HT1080 (cell line): ENCODE measurements at regions not wholly inside any gene's neighbourhood (a gene's known extent, or its start where the extent isn't known, plus 50 kb on each side); places are given as distances from the start of the nearest gene placed in this dataset.
"Not testable (repeated sequence)": the region's sequence is repeated elsewhere in the genome, so short reads cannot be mapped to it uniquely, and the experiment has no call there.

Experiments used
- DNase-seq: peaks from one replicate; pipeline ENCODE4 v3.0.0-alpha.2; 2015; ENCODE audit warnings: low read depth

DNA sequence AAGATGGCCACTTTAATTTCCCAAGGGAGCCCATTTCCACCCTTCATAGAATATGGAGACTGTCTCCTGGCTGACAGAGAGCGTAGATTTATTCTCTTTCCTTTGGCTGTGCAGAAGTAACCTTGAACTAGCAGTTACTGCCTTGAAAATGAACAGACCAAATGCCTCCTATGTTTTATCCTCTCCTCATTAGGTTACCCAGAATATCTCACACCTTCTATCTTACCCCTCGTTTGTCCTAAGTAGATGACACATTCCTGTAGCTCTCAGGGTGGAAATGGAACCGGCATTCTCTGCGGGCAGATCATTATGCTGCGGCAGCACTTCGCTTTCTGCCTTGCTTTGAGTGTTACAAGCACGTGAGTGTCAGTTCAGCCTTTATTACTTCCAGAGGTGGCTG, 336.5 kb downstream of the DCDC2C start:
- no peak for DNase-seq

DNA sequence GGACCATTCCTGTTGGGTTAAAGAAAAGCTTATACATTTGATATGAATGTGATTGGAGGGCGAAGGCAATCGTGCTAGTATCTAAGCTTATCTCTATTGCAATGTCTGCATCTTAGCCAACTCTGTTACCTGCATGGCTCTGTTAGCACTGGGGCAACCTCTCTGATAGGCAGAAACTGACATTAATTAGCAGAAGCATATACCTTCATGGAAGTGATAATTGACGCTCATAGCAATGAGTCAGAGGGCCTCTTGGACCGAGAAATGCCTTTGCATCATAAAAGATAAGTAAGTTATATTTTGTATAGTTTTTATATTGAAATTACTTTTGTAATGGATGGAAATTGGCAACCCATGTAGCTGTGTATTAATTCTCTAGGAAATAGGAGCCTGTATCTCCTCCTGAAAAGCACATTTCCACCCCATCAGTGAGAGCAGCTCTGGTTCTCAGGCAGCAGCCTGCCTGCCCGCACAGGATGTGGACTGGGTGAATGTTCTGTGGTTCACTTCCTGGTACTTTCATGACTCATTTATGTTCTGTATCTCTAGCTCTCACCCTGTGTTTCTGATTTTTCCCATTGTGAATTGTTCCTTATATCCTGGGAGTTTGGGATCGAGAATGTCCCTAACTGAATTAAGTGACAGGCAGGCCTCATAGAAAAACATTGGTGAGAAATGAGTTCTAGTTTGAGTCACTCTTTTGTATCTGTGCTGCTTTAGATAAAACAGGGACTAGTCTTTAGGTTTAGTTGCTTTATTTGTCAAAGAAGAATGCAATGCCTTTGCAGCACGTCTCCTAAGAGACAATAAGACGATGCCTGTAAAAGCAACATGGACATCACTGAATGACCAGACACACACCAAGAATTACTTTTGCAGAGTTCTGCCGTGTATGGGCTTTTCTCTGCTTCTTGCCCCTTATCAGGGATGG, 344.9 kb downstream of the DCDC2C start:
- peak; percentile 96 for DNase-seq

DNA sequence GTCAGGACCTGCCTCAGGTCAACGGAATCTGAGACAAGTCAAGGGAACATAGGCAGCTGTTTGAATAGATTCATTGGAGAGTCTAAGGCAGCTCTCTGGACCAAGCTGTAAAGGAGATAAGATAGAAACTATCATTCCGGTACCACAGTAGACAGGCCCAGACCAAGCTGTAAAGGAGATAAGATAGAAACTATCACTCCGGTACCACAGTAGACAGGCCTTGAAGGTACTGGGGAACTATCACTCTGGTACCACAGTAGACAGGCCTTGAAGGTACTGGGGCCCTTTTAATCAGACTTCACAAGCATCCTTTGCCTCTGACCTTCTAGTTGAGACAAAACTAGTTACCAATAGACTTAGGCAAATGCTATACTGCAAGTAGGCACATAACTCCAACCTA, 346.1 kb downstream of the DCDC2C start:
- DNase-seq: no peak

DNA sequence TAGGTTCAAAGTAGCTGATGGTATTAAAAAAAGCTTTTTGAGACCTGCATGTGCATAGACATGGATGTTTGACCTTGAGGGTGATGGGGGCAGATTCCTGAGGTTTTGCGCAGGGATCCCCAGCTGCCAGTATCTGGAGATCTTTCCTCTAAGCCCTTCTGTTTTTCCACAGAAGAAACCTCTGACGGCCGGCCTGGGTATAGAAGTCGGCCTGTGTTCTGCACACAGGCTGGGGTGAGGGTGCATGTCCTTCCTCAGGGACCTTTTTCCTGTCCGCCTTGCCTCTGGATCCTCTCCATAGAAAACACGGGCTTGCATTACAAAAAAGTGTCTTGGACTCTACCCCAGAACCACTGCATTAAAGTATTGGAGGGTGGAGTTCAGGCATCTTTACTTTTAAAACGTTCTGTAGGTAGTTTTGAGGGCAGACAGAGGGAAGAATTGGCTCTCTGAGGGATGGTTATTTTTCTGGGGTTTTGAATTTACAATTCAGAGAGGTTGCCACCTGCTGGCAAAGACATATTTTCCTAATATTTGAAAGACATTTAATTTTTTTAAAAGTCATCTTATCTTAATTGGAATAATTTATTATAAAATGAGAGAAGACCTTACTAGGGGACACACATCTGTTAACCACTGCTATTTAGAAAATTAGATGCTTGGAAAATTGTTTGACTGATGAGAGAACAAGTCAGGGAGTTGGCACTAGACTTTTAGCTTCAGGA, 350.6 kb downstream of the DCDC2C start:
- peak; percentile 28 for DNase-seq

- DNase-seq: no peak
Measured at GRCh38 chr2:4066217-4066616, 362.8 kb downstream of the DCDC2C start.

GRCh38 chr2:4073026-4073569, 369.7 kb downstream of the DCDC2C start:
- no peak for DNase-seq

DNA sequence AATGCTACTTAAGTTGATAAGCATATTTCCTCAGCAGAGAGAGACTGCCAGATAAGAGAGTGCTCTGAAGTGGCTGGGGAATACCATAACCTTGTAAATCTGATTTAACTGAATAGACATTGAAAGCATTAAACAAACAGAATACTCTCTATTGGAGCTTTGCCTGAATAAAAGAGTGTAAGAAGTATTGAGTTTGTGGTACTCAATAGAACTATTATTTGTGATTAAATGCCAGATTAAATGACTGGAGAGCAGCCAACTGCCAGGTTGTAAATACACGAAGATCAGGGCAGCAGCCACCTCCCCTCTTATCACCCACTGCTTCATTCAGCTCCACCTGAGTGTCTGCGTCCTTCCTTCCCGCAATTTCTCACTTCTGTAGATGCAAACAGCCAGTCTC, 373.6 kb downstream of the DCDC2C start:
- no peak for DNase-seq

GRCh38 chr2:4085186-4085585, 381.8 kb downstream of the DCDC2C start:
- DNase-seq: no peak

DNA sequence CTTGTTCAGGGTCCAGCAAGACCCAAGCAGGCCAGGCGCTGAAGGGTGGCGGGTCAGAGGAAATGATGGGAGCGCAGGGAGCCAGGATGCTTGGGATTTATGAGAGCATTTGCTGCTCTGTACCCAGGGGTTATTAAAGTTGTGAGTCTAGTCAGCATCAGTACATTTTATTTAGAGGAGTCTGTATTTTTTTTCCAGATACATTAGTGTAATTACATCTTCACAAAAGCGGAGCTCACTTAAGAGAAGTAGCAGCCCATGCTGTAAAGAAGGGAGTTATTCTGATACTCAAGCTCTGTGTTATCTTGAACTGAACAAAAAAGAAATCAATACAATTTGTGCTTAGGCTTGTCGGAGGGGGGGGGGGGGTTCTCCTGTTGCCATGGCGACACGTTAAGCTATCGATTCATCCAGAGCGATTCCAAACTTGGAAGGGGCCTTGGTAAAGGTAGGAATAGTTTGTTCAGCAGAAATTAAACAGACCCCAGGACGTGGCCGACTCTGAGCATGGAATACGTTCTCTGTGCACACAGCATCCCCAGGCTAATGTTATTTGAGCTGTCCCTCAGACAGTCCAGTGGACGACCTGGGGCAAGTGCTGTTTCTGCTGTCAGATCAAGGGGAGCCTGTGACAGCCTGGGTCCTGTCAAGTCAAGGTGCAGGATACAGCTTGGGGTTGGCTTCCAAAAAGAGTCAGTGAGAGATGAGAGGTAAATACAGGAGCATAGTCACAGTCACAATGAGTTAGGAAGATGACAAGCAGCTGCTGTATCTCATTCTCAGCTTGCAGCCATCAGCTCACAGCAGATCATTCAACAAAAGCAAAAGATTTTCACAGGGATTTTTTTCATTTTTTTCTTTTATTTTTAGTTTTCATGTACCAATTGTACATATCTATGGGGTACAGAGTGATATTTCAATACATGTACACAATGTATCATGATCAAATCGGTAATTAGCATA, 387.6 kb downstream of the DCDC2C start:
- DNase-seq: no peak

GRCh38 chr2:4091869-4092268, 388.5 kb downstream of the DCDC2C start:
- DNase-seq: no peak

DNA sequence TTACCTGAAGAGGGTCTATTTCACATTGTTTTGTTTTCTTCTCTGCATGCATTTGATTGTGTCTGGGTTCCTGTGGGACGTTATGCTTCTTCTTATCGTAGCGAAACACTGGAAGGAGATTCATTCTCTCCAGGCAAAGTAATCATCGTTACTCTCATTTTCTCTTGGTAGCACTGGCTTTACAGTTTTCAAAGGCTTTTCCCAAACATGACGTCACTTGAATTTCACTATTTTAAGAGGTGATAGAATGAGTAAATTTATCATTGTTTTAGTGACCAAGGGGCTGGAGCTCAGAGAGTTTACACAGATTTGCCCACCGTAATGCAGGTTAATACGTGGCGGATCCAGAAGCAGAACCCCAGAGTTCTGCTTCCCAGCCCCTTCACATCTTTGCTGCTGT, 391.4 kb downstream of the DCDC2C start:
- no peak for DNase-seq

GRCh38 chr2:4096978-4097766, 393.8 kb downstream of the DCDC2C start:
- no peak for DNase-seq

DNA sequence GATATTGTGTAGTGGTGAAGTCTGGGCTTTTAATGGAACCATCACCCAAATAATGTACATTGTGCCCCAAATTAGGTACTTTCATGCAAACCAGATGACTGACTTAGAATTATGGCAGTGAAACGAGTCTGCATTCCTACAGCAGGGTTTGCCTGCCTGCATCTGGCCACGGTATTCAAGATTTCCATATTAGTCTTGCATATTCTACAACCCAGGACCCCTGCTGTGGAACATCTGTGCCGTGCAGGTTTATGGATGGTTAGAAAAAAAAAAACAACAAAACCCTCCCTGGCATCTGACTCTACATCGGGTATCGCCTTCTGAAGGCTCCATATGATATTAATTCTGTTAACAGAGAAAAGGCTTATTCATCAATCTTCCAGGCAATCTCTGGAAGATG, 394.8 kb downstream of the DCDC2C start:
- no peak for DNase-seq

DNA sequence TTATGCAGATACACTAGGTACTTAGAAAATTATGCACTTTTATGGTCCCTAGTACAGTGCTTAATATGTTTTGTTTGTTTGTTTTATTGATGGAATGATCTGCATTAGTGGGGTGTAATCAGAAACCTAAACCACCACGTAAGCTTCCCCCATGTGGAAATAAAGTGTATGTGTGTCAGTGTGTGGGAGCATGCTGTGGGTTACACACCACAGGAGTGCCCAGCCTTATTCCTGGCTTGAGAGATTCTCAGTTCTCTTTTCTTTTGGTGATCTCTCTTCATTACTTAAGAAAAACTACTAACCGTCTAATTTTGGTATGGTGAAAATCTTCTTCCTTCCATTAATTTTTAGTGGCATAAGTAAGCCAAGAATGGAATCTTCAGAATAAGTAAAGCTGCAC, 398.6 kb downstream of the DCDC2C start:
- no peak for DNase-seq

DNA sequence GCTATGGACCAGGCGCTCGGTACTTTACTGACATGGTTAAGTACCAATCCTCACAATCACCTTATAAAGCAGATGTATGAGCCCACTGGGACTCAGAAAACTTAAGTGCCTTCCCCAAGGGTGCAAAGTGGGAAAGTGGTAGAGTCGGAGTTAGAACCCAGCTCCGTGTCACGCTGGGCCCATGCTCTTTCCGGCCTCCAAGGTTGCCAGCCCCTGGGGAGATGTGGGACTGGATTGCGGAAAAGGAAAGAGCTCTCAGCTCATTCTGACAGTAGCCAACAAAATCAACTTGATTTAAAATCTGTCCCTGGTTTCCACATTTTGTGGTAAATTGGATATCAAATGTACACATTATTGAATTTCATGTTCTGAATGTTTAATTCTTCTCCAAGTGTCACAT, 403.8 kb downstream of the DCDC2C start:
- no peak for DNase-seq

DNA sequence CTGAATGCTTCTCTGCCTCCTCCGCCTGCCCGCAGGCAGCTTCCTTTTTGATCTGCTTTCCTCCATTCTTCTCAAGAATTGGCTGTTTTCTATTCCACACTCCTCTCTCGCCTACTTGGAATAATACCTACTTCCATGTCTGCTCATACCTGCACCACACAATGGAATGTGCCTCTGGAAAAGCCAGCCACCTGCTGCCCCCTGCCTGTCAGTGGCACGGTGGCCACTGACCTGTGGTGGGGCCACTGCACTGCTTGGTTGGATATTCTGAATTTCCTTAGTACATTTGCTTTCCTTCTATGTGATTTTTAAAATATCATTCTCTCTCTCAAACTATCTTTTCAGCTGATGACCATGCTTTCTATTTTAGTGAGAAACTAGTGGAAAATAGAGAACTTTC, 406.9 kb downstream of the DCDC2C start:
- DNase-seq: no peak

DNA sequence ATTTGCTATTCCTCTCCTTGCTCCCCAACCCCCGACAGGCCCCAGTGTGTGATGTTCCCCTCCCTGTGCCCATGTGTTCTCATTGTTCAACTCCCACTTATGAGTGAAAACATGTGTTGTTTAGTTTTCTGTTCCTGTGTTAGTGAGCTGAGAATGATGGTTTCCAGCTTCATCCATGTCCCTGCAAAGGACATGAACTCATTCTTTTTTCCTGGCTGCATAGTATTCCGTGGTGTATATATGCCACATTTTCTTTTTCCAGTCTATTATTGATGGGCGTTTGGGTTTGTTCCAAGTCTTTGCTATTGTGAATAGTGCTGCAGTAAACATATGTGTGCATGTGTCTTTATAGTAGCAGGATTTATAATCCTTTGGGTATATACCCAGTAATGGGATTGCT, 412.1 kb downstream of the DCDC2C start:
- DNase-seq: not testable (repeated sequence)

GRCh38 chr2:4122726-4123125, 419.4 kb downstream of the DCDC2C start:
- no peak for DNase-seq

DNA sequence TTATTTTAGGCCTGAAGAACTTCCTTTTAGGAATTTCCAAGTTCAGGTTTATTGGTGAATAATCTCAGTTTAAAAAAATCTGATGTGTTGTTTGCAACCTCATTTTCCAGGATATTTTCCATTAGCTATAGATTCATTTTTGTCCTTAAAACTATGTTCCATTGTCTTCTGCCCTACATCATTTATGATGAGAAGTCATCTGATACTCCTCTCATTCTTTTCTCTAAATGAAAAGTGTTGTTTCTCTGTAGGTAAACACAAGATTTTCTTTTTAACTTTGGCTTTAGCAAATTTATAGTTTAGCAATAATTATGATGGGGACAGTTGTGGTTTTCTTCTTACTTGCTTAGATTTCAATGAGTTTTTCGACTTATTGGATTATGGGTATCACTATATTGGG, 427.3 kb downstream of the DCDC2C start:
- no peak for DNase-seq
